Keratinocyte (primary cell): ENCODE measurements at regions not wholly inside any gene's neighbourhood (a gene's known extent, or its start where the extent isn't known, plus 50 kb on each side); places are given as distances from the start of the nearest gene placed in this dataset.

Source experiments
- CTCF ChIP-seq, 3 experiments: IDR thresholded peaks in 1 of 3; conservative IDR thresholded peaks in 1 of 3; optimal IDR thresholded peaks in 1 of 3; 2 replicates in 2 of 3; 3 replicates in 1 of 3; pipeline versions ENCODE3 to v1.5.1; 2011; ENCODE audit warnings: low read length in 3 of 3, mild to moderate bottlenecking in 3 of 3, moderate library complexity in 2 of 3, control low read depth in 1 of 3, inconsistent platforms in 1 of 3; ENCODE audit not compliant: insufficient read depth in 2 of 3; ENCODE audit errors: extremely low read depth in 1 of 3
- EZH2 ChIP-seq: IDR thresholded peaks from one replicate; pipeline ENCODE4 v1.6.1; 2012; ENCODE audit warnings: inconsistent platforms, mild to moderate bottlenecking, low read length, moderate library complexity

GRCh38 chr2:60608679-60609078 lies 55.2 kb upstream of the BCL11A start:
- TF ChIP-seq CTCF (optimal IDR thresholded peaks at IDR 0.05 in 1 of 3, IDR thresholded peaks at IDR 0.05 in 1 of 3, conservative IDR thresholded peaks at IDR 0.05 in 1 of 3; ENCODE audit: extremely low read depth in 1 of 3, insufficient read depth in 2 of 3, low read length in 3 of 3) (no peak), EZH2 (no peak)
